DMS 273 treated with DMSO at 0.1 percent for 48 hours (cell line): ENCODE measurements at regions not wholly inside any gene's neighbourhood (a gene's known extent, or its start where the extent isn't known, plus 50 kb on each side); places are given as distances from the start of the nearest gene placed in this dataset.
"Not testable (repeated sequence)": the region's sequence is repeated elsewhere in the genome, so short reads cannot be mapped to it uniquely, and the experiment has no call there.

Source experiments
- DNase-seq: peaks from one replicate; lab custom pipeline; 2025; lab: John Stamatoyannopoulos, UW

- no peak for DNase-seq
Observed at GRCh38 chr1:229710746-229711145, 84.7 kb downstream of the URB2 start.

GRCh38 chr1:229714306-229714705 lies 88.3 kb downstream of the URB2 start:
- no peak for DNase-seq

- DNase-seq = no peak
Observed at GRCh38 chr1:229714964-229715603, 89.0 kb downstream of the URB2 start.

- DNase-seq = no peak
Observed at GRCh38 chr1:229716069-229716468, 90.0 kb downstream of the URB2 start.

- no peak for DNase-seq
Observed at GRCh38 chr1:229716704-229717103, 90.7 kb downstream of the URB2 start.

- DNase-seq = peak; percentile 54
Observed at GRCh38 chr1:229717786-229718576, 91.9 kb downstream of the URB2 start.

- DNase-seq = no peak
Observed at GRCh38 chr1:229726061-229726460, 100.0 kb downstream of the URB2 start.

- no peak for DNase-seq
Observed at GRCh38 chr1:229729916-229730315, 103.9 kb downstream of the URB2 start.

- no peak for DNase-seq
Observed at GRCh38 chr1:229730573-229730972, 104.5 kb downstream of the URB2 start.

- no peak for DNase-seq
Observed at GRCh38 chr1:229732061-229732460, 106.0 kb downstream of the URB2 start.

- no peak for DNase-seq
Observed at GRCh38 chr1:229736376-229736775, 110.3 kb downstream of the URB2 start.

GRCh38 chr1:229742614-229743013 lies 116.6 kb downstream of the URB2 start:
- not testable (repeated sequence) for DNase-seq

- DNase-seq = no peak
Observed at GRCh38 chr1:229749992-229750391, 123.9 kb downstream of the URB2 start.

GRCh38 chr1:229751610-229752009 lies 125.6 kb downstream of the URB2 start:
- no peak for DNase-seq

- DNase-seq = no peak
Observed at GRCh38 chr1:229752679-229753078, 126.6 kb downstream of the URB2 start.

- DNase-seq = no peak
Observed at GRCh38 chr1:229753764-229754551, 127.9 kb downstream of the URB2 start.

GRCh38 chr1:229756666-229757065 lies 130.6 kb downstream of the URB2 start:
- no peak for DNase-seq

GRCh38 chr1:229757226-229757625 lies 131.2 kb downstream of the URB2 start:
- DNase-seq = no peak

GRCh38 chr1:229758101-229759036 lies 132.3 kb downstream of the URB2 start:
- no peak for DNase-seq

GRCh38 chr1:229759037-229759435 lies 133.0 kb downstream of the URB2 start:
- DNase-seq = no peak

- no peak for DNase-seq
Observed at GRCh38 chr1:229759586-229759985, 133.5 kb downstream of the URB2 start.
